ENCODE measurements at regions not wholly inside any gene's neighbourhood (a gene's known extent, or its start where the extent isn't known, plus 50 kb on each side); places are given as distances from the start of the nearest gene placed in this dataset.

DNA sequence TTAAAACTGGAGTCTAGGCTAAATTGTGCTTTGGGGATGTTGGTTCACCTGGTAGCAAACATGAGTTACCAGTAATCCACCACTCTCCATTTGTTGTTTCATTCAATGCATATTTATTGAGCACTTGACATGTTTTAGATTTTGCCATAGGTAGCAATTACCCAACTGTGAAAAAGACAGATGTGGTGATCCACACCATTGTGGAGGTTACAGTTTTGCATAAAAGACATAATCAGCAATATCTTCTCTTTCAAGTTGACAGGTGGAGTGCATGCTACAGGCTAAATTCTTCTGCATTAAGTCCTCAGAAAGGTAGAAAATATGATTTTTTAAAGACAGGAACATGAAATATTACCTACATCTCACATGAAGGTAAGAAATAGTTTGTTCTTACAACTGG is 143.0 kb upstream of the TSHZ2 start:
- TF ChIP-seq POLR2A (IDR thresholded peaks at IDR 0.05) (no peak), POLR2AphosphoS5 (IDR thresholded peaks at IDR 0.05) (no peak), EP300 (IDR thresholded peaks at IDR 0.05) (no peak)
- TF ChIP-seq, protein P1, sequence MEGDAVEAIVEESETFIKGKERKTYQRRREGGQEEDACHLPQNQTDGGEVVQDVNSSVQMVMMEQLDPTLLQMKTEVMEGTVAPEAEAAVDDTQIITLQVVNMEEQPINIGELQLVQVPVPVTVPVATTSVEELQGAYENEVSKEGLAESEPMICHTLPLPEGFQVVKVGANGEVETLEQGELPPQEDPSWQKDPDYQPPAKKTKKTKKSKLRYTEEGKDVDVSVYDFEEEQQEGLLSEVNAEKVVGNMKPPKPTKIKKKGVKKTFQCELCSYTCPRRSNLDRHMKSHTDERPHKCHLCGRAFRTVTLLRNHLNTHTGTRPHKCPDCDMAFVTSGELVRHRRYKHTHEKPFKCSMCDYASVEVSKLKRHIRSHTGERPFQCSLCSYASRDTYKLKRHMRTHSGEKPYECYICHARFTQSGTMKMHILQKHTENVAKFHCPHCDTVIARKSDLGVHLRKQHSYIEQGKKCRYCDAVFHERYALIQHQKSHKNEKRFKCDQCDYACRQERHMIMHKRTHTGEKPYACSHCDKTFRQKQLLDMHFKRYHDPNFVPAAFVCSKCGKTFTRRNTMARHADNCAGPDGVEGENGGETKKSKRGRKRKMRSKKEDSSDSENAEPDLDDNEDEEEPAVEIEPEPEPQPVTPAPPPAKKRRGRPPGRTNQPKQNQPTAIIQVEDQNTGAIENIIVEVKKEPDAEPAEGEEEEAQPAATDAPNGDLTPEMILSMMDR (IDR thresholded peaks at IDR 0.05), result no peak
